HG03175 (cell line): ENCODE measurements at regions not wholly inside any gene's neighbourhood (a gene's known extent, or its start where the extent isn't known, plus 50 kb on each side); places are given as distances from the start of the nearest gene placed in this dataset.

Source experiments
- ATAC-seq: cut with Tn5 transposase; IDR thresholded peaks from one replicate; pipeline ENCODE4 v1.9.1; 2021; ENCODE audit warnings: mild to moderate bottlenecking, moderate library complexity; ENCODE audit not compliant: unreplicated experiment

DNA sequence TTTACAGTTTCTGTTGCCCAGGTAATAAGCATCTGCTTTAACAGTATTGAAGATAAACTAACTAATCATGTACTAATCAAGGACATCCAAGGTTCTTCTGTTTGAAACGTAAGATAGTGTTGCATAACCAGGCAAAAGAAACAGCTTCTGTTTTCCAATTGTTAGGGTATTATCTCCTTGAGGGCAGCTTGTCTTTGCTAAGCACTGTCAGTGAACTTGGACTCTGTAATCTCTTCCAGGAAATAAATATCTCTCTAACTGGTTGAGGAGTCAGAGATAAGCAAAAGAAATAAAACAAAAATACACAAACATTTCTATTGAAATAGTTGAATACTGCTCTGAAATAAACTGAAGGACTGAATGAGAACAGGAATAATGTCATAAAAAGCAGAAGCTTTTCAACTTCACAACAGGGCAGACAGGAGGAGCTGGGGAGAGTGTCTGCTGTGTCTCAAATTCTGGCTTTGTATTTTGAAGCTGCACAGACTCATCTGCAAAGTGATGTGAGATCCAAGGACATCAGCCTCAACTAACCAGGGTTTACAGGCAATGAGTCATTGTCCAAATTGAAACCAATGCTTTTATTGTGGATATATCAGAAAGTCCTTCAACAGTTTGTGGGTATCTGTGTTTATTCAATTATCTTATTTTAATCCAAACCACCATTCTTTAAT lies 1253.0 kb upstream of the PCDH7 start:
- ATAC-seq = no peak
